Loucy (cell line): ENCODE measurements at regions not wholly inside any gene's neighbourhood (a gene's known extent, or its start where the extent isn't known, plus 50 kb on each side); places are given as distances from the start of the nearest gene placed in this dataset.

ENCODE experiments used
- CTCF ChIP-seq: fragments of 200-600 bp; sonication (generic); conservative IDR thresholded peaks from 2 replicates; pipeline ENCODE4 v1.5.1; 2014; ENCODE audit warnings: mild to moderate bottlenecking, antibody characterized with exemption, low read length
- EZH2phosphoT487 ChIP-seq: fragments of 200-600 bp; IDR thresholded peaks from 2 replicates; pipeline ENCODE4 v1.6.1; 2018; ENCODE audit warnings: antibody characterized with exemption, mild to moderate bottlenecking, moderate library complexity, borderline replicate concordance

- TF ChIP-seq CTCF (no peak), EZH2phosphoT487 (no peak)
Observed at GRCh38 chr2:59005836-59006615, 764.9 kb upstream of the FANCL start.
